ENCODE measurements at regions not wholly inside any gene's neighbourhood (a gene's known extent, or its start where the extent isn't known, plus 50 kb on each side); places are given as distances from the start of the nearest gene placed in this dataset.

GRCh38 chr20:60465439-60465838 lies 507.2 kb downstream of the CDH26 start:
- TF ChIP-seq, protein P1, sequence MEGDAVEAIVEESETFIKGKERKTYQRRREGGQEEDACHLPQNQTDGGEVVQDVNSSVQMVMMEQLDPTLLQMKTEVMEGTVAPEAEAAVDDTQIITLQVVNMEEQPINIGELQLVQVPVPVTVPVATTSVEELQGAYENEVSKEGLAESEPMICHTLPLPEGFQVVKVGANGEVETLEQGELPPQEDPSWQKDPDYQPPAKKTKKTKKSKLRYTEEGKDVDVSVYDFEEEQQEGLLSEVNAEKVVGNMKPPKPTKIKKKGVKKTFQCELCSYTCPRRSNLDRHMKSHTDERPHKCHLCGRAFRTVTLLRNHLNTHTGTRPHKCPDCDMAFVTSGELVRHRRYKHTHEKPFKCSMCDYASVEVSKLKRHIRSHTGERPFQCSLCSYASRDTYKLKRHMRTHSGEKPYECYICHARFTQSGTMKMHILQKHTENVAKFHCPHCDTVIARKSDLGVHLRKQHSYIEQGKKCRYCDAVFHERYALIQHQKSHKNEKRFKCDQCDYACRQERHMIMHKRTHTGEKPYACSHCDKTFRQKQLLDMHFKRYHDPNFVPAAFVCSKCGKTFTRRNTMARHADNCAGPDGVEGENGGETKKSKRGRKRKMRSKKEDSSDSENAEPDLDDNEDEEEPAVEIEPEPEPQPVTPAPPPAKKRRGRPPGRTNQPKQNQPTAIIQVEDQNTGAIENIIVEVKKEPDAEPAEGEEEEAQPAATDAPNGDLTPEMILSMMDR (IDR thresholded peaks at IDR 0.05; ENCODE audit: insufficient read depth, low read length, poor library complexity, severe bottlenecking) = no peak
- no peak for TF ChIP-seq EZH2phosphoT487 (conservative IDR thresholded peaks at IDR 0.05; ENCODE audit: low read length)
